Astrocyte (in vitro differentiated cells and primary cell): ENCODE measurements at regions not wholly inside any gene's neighbourhood (a gene's known extent, or its start where the extent isn't known, plus 50 kb on each side); places are given as distances from the start of the nearest gene placed in this dataset.
A peak's percentile ranks its signal among the peaks of the same experiment; 100 is the strongest.

Experiments
- CTCF ChIP-seq: IDR thresholded peaks from 2 replicates; pipeline ENCODE4 v1.5.1; 2011; ENCODE audit warnings: low read depth, mild to moderate bottlenecking, inconsistent platforms, low read length, moderate library complexity; ENCODE audit not compliant: insufficient read depth
- EZH2 ChIP-seq: IDR thresholded peaks from 2 replicates; pipeline ENCODE4 v1.6.1; 2012; ENCODE audit warnings: mild to moderate bottlenecking, low read length, inconsistent platforms; ENCODE audit not compliant: insufficient read depth

DNA sequence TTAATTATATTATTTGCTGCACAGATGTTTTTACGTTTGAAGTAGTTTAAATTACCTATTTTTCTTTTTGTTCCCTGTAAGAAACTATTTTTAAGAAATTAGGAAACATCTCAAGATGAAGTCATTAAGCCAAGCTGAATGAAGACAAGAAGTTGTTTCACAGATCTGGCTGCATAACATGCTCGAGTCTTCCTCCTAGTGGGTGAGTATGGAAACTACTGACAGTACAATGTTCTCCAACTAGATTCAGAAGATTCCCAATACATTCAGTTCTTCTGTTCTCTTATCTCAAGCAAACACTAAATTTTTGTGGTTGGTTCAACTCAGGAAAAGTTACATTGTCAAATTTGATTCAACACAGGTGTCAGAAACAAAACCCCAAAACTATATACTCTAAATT lies 256.8 kb upstream of the VCX start:
- TF ChIP-seq CTCF (peak; percentile 31), EZH2 (no peak)
